ENCODE measurements at regions not wholly inside any gene's neighbourhood (a gene's known extent, or its start where the extent isn't known, plus 50 kb on each side); places are given as distances from the start of the nearest gene placed in this dataset.

DNA sequence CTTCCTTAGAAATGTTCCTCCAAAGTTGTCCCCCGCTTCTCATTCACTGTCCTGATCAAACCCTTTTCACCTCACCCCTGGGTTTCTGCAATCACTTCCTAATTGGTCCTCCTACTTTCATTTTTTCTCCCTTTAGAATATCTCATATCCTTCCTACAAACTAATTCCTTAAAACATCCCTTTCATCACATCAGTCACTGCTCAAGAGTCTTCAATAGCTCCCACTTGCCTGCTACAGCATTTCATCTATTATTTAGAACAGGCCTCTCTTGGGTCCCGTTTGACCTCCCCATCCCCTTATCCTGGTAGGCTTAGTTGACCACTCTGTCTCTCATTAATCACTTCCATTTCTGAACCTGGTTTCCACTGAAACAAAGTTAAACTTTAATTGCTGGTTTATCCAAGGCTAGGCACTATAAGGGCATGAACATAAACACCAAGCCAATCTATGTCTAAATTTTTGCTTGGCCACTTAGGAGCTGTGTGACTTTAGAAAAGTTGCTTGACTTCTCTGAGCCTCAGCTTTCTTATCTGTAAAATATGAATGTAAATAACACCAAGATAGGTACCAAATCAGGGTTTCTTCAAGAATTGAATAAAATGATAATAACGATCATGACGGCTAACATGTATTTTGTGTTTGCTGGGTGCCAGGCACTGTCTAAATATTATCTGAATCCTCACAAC, 202.1 kb upstream of the WWC1 start:
- DNase-seq, result no peak
- no peak overlapping the region for H3K27ac Mint-ChIP-seq

DNA sequence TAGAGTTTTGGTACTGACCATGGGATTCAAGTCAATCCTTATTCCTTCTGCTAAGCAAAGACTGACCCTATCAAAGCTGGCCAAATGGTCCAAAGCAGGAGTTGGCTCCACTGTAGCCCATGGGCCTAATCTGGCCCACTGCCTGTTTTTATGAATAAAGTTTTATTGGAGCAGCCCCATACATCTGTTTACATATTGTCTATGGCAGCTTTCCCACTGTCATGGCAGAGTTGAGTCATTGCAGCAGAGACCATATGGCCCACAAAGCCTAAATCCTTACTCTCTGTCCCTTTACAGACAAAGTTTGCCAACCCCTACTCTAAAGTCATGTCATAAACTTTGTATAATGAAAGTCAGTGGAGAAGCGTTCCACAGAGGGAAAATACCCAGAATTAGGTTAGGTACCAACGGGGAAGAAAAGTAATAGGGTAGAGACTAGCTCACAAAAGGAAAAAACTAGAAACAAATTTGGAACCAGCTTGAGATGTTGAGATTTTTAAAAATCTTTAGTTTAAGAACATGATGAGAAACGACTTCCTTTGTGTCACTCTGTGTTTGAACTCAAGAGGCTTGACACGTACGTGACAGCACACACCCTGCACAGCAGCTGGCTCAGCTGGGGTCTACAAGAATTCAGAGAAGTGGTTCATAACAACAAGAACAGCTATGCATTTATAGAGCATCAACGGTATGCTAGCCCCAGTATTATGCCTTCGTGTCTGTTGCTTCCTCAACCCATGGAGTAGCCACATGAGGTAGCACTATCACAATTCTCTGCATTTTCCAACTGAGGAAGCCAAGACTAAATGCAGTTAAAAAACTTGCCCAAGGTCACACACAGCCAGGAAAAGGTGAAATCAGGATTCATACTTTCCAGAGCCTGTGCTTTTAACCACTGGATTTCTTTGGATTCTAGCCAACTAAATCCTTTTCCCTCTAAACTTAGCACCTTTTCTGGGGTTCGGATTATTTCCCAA, 198.9 kb upstream of the WWC1 start:
- DNase-seq (no peak), ATAC-seq (no peak)
- intact Hi-C loops (cut with micrococcal nuclease), result no loop called here
- Mint-ChIP-seq H3K27ac (no peak overlapping the region), H3K27me3 (no peaks in the 10 kb centered on the region), H3K4me1 (ENCODE audit: low read depth) (no peaks in the 10 kb centered on the region), H3K9me3 (no peaks in the 10 kb centered on the region), H3K4me3 (no peak overlapping the region), H3K36me3 (ENCODE audit: low read depth) (no peaks in the 10 kb centered on the region)
- TF ChIP-seq, protein P1, sequence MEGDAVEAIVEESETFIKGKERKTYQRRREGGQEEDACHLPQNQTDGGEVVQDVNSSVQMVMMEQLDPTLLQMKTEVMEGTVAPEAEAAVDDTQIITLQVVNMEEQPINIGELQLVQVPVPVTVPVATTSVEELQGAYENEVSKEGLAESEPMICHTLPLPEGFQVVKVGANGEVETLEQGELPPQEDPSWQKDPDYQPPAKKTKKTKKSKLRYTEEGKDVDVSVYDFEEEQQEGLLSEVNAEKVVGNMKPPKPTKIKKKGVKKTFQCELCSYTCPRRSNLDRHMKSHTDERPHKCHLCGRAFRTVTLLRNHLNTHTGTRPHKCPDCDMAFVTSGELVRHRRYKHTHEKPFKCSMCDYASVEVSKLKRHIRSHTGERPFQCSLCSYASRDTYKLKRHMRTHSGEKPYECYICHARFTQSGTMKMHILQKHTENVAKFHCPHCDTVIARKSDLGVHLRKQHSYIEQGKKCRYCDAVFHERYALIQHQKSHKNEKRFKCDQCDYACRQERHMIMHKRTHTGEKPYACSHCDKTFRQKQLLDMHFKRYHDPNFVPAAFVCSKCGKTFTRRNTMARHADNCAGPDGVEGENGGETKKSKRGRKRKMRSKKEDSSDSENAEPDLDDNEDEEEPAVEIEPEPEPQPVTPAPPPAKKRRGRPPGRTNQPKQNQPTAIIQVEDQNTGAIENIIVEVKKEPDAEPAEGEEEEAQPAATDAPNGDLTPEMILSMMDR (IDR thresholded peaks at IDR 0.05), result no peak
- ChIA-PET POLR2A (no interaction called here), CTCF (interaction anchor here (1.7 kb wide), 1 partner anchor 18 kb away, joined by 4 read pairs; no protein-coding TSS in a partner anchor)

More for the DNA sequence above, 202.1 kb upstream of the WWC1 start:
- intact Hi-C loops (cut with micrococcal nuclease), result no loop called here
- TF ChIP-seq, protein P1 (IDR thresholded peaks at IDR 0.05), result no peak
- no peak for ATAC-seq
- H3K27me3 Mint-ChIP-seq, result peaks cover 3% of the 10 kb centered on the region
- H3K4me3 Mint-ChIP-seq, result no peak overlapping the region
- ChIA-PET POLR2A (no interaction called here), CTCF (no interaction called here)
- no peaks in the 10 kb centered on the region for H3K36me3 Mint-ChIP-seq (ENCODE audit: low read depth)
- no peaks in the 10 kb centered on the region for H3K4me1 Mint-ChIP-seq (ENCODE audit: low read depth)
- no peaks in the 10 kb centered on the region for H3K9me3 Mint-ChIP-seq

DNA sequence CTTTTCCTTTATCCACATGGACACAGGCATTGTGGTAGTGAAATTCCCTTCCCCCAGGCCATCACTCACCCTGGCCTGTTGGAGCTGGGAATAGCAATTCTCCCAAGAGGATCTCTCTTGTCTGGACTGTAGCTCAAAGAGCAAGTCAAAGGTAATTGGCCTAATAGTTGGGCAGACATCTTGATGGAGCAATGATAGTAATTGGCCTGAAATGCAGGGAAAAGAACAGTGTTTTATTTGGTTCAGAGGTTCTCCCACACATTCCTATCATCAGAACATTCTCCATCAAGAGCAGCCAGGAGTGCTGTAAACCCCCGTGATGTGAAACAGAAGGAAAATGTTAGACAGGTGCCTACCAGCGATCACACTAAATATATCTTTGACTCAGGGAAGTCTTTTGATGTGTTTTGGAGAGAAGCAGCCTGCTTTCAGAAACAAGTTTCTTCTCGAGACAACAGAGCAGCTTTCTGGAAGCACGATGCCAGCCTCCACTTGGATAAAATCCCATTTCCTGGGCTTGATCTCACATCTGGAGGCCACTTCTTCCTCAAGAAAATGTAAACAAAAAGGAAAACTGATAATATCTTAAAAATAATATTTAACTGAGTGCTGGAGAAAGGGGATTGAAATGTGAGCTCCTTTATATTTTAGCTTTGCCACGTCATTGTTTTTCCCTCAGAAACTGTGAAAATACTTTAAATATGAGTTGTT, 198.1 kb upstream of the WWC1 start:
- CTCF ChIA-PET, result interaction anchor here (1.2 kb wide), 1 partner anchor 9 kb away, joined by 3 read pairs; no protein-coding TSS in a partner anchor
- Mint-ChIP-seq H3K27me3 (no peaks in the 10 kb centered on the region), H3K36me3 (ENCODE audit: low read depth) (no peaks in the 10 kb centered on the region), H3K4me1 (ENCODE audit: low read depth) (no peaks in the 10 kb centered on the region), H3K27ac (no peak overlapping the region), H3K4me3 (no peak overlapping the region), H3K9me3 (no peaks in the 10 kb centered on the region)
- TF ChIP-seq, protein P1 (IDR thresholded peaks at IDR 0.05), result no peak
- POLR2A ChIA-PET, result no interaction called here
- ATAC-seq (no peak), DNase-seq (no peak)
- intact Hi-C loops (cut with micrococcal nuclease), result no loop called here

DNA sequence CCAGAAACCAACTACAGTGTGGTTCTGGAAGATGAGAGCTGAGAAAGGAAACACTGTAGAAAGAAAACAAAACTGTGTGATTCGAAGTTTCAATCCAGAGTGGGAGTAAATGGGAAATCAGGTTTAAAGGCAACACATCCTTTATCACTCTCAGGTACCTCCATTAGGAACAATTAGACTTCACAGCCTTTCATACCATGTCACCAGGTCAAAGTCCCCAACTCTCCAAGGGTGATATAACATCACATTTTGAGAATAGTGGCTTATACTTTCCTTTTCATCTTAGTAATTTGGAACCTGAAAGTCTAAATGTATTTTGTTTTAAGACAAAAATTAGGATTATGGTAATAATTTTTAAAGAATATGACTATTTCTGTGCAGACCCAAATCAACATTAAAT, 194.9 kb upstream of the WWC1 start:
- H3K27ac Mint-ChIP-seq, result no peak overlapping the region
- H3K27me3 Mint-ChIP-seq, result no peaks in the 10 kb centered on the region
- H3K36me3 Mint-ChIP-seq (ENCODE audit: low read depth), result no peaks in the 10 kb centered on the region
- POLR2A ChIA-PET, result no interaction called here
- H3K4me3 Mint-ChIP-seq, result no peak overlapping the region
- no peaks in the 10 kb centered on the region for H3K4me1 Mint-ChIP-seq (ENCODE audit: low read depth)
- H3K9me3 Mint-ChIP-seq, result no peaks in the 10 kb centered on the region
- TF ChIP-seq, protein P1 (IDR thresholded peaks at IDR 0.05), result no peak
- CTCF ChIA-PET, result no interaction called here
- DNase-seq (no peak), ATAC-seq (no peak)
- intact Hi-C loops (cut with micrococcal nuclease), result no loop called here

All from activated CD8-positive, alpha-beta T cell treated with anti-CD3 and anti-CD28 coated beads for 36 hours (primary cell).